Cardiac fibroblast (primary cell): ENCODE measurements at regions not wholly inside any gene's neighbourhood (a gene's known extent, or its start where the extent isn't known, plus 50 kb on each side); places are given as distances from the start of the nearest gene placed in this dataset.

ENCODE experiments used
- DNase-seq, 2 donors: peaks; one replicate each; pipeline versions ENCODE4 v3.0.0 to v3.0.0-alpha.2; 2010; ENCODE audit warnings: low read depth in 2 of 2
- H3K4me3 ChIP-seq, 2 donors: replicated peaks in 1 of 2; 1 replicate in 1 of 2; 2 replicates in 1 of 2; pipeline ENCODE4 v1.5.1; 2011; ENCODE audit warnings: low read depth in 2 of 2, low read length in 2 of 2, mild to moderate bottlenecking in 2 of 2, moderate library complexity in 1 of 2
- CTCF ChIP-seq: IDR thresholded peaks from one replicate; pipeline ENCODE4 v1.5.1; 2011; ENCODE audit warnings: low read depth, mild to moderate bottlenecking, low read length, inconsistent platforms

GRCh38 chr6:145271577-145271976, 463.7 kb downstream of the EPM2A start:
- no peak for TF ChIP-seq CTCF
- DNase-seq = no peak
- H3K4me3 ChIP-seq = no peak overlapping the region

- no peak for TF ChIP-seq CTCF
- no peak for DNase-seq
Observed at GRCh38 chr6:145272246-145272645, 463.1 kb downstream of the EPM2A start.

GRCh38 chr6:145273136-145273535, 462.2 kb downstream of the EPM2A start:
- no peak for TF ChIP-seq CTCF
- DNase-seq = no peak

More at GRCh38 chr6:145272246-145272645, 463.1 kb downstream of the EPM2A start:
- no peak overlapping the region for H3K4me3 ChIP-seq

GRCh38 chr6:145274083-145274482, 461.2 kb downstream of the EPM2A start:
- H3K4me3 ChIP-seq = no peak overlapping the region
- no peak for TF ChIP-seq CTCF

More at GRCh38 chr6:145273136-145273535, 462.2 kb downstream of the EPM2A start:
- no peak overlapping the region for H3K4me3 ChIP-seq

GRCh38 chr6:145275019-145275418, 460.3 kb downstream of the EPM2A start:
- no peak for TF ChIP-seq CTCF
- H3K4me3 ChIP-seq = no peak overlapping the region
- DNase-seq = no peak

More at GRCh38 chr6:145274083-145274482, 461.2 kb downstream of the EPM2A start:
- no peak for DNase-seq

GRCh38 chr6:145275787-145276186, 459.5 kb downstream of the EPM2A start:
- DNase-seq = no peak
- no peak overlapping the region for H3K4me3 ChIP-seq
- TF ChIP-seq CTCF = no peak

- no peak for TF ChIP-seq CTCF
- DNase-seq = no peak
- H3K4me3 ChIP-seq = no peak overlapping the region
Observed at GRCh38 chr6:145276756-145277155, 458.6 kb downstream of the EPM2A start.
